Glomerular endothelial cell (primary cell): ENCODE measurements at regions not wholly inside any gene's neighbourhood (a gene's known extent, or its start where the extent isn't known, plus 50 kb on each side); places are given as distances from the start of the nearest gene placed in this dataset.

ENCODE experiments used
- DNase-seq: peaks from one replicate; pipeline ENCODE4 v3.0.0-alpha.2; 2011; ENCODE audit warnings: low read depth, low spot score; ENCODE audit errors: extremely low read depth

GRCh38 chr18:25875551-25876240, 214.7 kb downstream of the SS18 start:
- DNase-seq = no peak

- DNase-seq = no peak
These were observed 216.6 kb downstream of the SS18 start for GRCh38 chr18:25873833-25874232.

GRCh38 chr18:25866331-25866730, 224.1 kb downstream of the SS18 start:
- DNase-seq = no peak

GRCh38 chr18:25862881-25863600, 227.4 kb downstream of the SS18 start:
- DNase-seq = no peak

- no peak for DNase-seq
These were observed 236.6 kb downstream of the SS18 start for GRCh38 chr18:25853691-25854433.

GRCh38 chr18:25843791-25844190, 246.6 kb downstream of the SS18 start:
- no peak for DNase-seq

GRCh38 chr18:25842665-25843064, 247.7 kb downstream of the SS18 start:
- DNase-seq = no peak

- no peak for DNase-seq
These were observed 256.4 kb downstream of the SS18 start for GRCh38 chr18:25834061-25834460.

- no peak for DNase-seq
These were observed 258.3 kb downstream of the SS18 start for GRCh38 chr18:25832001-25832604.

- no peak for DNase-seq
These were observed 259.1 kb downstream of the SS18 start for GRCh38 chr18:25831301-25831701.

GRCh38 chr18:25830787-25831186, 259.6 kb downstream of the SS18 start:
- no peak for DNase-seq

- DNase-seq = no peak
These were observed 262.4 kb downstream of the SS18 start for GRCh38 chr18:25827961-25828561.

GRCh38 chr18:25827228-25827627, 263.2 kb downstream of the SS18 start:
- DNase-seq = no peak

GRCh38 chr18:25826823-25827222, 263.6 kb downstream of the SS18 start:
- DNase-seq = no peak

- DNase-seq = no peak
These were observed 264.2 kb downstream of the SS18 start for GRCh38 chr18:25825979-25826776.

- no peak for DNase-seq
These were observed 265.4 kb downstream of the SS18 start for GRCh38 chr18:25825056-25825455.

- no peak for DNase-seq
These were observed 270.6 kb downstream of the SS18 start for GRCh38 chr18:25819746-25820363.

GRCh38 chr18:25818505-25818904, 271.9 kb downstream of the SS18 start:
- DNase-seq = no peak

- no peak for DNase-seq
These were observed 272.7 kb downstream of the SS18 start for GRCh38 chr18:25817546-25818237.
